GM19395 (cell line): ENCODE measurements at regions not wholly inside any gene's neighbourhood (a gene's known extent, or its start where the extent isn't known, plus 50 kb on each side); places are given as distances from the start of the nearest gene placed in this dataset.
"Not testable (repeated sequence)": the region's sequence is repeated elsewhere in the genome, so short reads cannot be mapped to it uniquely, and the experiment has no call there.

Source experiments
- ATAC-seq: cut with Tn5 transposase; IDR thresholded peaks from one replicate; pipeline ENCODE4 v1.9.1; 2021; ENCODE audit warnings: mild to moderate bottlenecking, moderate library complexity; ENCODE audit not compliant: unreplicated experiment

GRCh38 chr1:198966519-198966918, 327.7 kb downstream of the PTPRC start:
- no peak for ATAC-seq

GRCh38 chr1:198967566-198967965, 328.7 kb downstream of the PTPRC start:
- no peak for ATAC-seq

- no peak for ATAC-seq
Measured at GRCh38 chr1:198968866-198969265, 330.0 kb downstream of the PTPRC start.

- no peak for ATAC-seq
Measured at GRCh38 chr1:198969981-198970380, 331.1 kb downstream of the PTPRC start.

GRCh38 chr1:198970916-198971315, 332.1 kb downstream of the PTPRC start:
- ATAC-seq = no peak

GRCh38 chr1:198977909-198978308, 339.1 kb downstream of the PTPRC start:
- ATAC-seq = no peak

GRCh38 chr1:198978523-198978922, 339.7 kb downstream of the PTPRC start:
- ATAC-seq = peak; percentile 56

GRCh38 chr1:198986036-198986435, 347.2 kb downstream of the PTPRC start:
- no peak for ATAC-seq

- no peak for ATAC-seq
Measured at GRCh38 chr1:198986442-198986841, 347.6 kb downstream of the PTPRC start.

- ATAC-seq = no peak
Measured at GRCh38 chr1:199002661-199003060, 363.8 kb downstream of the PTPRC start.

GRCh38 chr1:199007423-199007822, 368.6 kb downstream of the PTPRC start:
- ATAC-seq = no peak

GRCh38 chr1:199009447-199009846, 370.6 kb downstream of the PTPRC start:
- ATAC-seq = no peak

- no peak for ATAC-seq
Measured at GRCh38 chr1:199010492-199010891, 371.7 kb downstream of the PTPRC start.

- no peak for ATAC-seq
Measured at GRCh38 chr1:199010933-199011332, 372.1 kb downstream of the PTPRC start.

- no peak for ATAC-seq
Measured at GRCh38 chr1:199015799-199016198, 377.0 kb downstream of the PTPRC start.

- no peak for ATAC-seq
Measured at GRCh38 chr1:199018471-199019135, 379.8 kb downstream of the PTPRC start.

GRCh38 chr1:199020051-199020450, 381.2 kb downstream of the PTPRC start:
- ATAC-seq = no peak

- ATAC-seq = no peak
Measured at GRCh38 chr1:199020904-199021303, 382.1 kb downstream of the PTPRC start.

- ATAC-seq = no peak
Measured at GRCh38 chr1:199029401-199029800, 390.6 kb downstream of the PTPRC start.

GRCh38 chr1:199029855-199030254, 391.0 kb downstream of the PTPRC start:
- no peak for ATAC-seq

- not testable (repeated sequence) for ATAC-seq
Measured at GRCh38 chr1:199030541-199030940, 391.7 kb downstream of the PTPRC start.

GRCh38 chr1:199031170-199031569, 392.3 kb downstream of the PTPRC start:
- not testable (repeated sequence) for ATAC-seq

- ATAC-seq = not testable (repeated sequence)
Measured at GRCh38 chr1:199032479-199032878, 393.6 kb downstream of the PTPRC start.
